Esophagus muscularis mucosa (tissue), 4 donors: ENCODE measurements at regions not wholly inside any gene's neighbourhood (a gene's known extent, or its start where the extent isn't known, plus 50 kb on each side); places are given as distances from the start of the nearest gene placed in this dataset.

Experiments used
- CTCF ChIP-seq, 3 experiments: fragments of 200-600 bp in 2 of 3; fragments of 450-650 bp in 1 of 3; sonication (generic) in 2 of 3; IDR thresholded peaks; one replicate each; pipeline ENCODE4 v1.5.1; 2017 to 2019; ENCODE audit warnings: antibody characterized with exemption in 3 of 3, mild to moderate bottlenecking in 2 of 3, moderate library complexity in 1 of 3
- EP300 ChIP-seq: sonication (generic); formaldehyde crosslinking; IDR thresholded peaks from one replicate; pipeline ENCODE4 v1.6.1; 2017; ENCODE audit warnings: antibody characterized with exemption
- POLR2A ChIP-seq: fragments of 450-650 bp; IDR thresholded peaks from one replicate; pipeline ENCODE4 v1.6.1; 2017; ENCODE audit warnings: antibody characterized with exemption, moderate library complexity, mild to moderate bottlenecking, low read depth

DNA sequence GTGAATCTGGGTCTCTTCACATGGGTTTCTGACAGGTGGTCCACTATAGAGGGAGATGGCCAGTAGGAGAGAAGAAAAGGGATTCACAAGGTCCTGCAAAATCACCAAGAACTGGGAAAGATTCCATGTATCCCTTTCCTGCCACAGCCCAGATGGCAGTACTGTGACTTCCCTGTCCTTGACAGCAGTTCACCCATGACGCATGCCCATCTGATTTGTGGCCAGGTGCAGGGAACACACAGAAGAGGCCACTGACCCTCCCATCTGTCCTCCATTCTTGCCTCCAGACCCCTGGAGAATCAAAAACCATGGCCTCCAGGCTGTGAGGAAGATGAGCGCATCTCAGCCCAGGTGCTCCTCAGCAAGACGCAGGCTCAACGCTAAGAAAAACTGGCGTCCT is 183.1 kb upstream of the RREB1 start:
- TF ChIP-seq CTCF (IDR thresholded peaks at IDR 0.05) = no peak
- no peak for TF ChIP-seq EP300
- TF ChIP-seq POLR2A = no peak
